H1 (cell line): ENCODE measurements at regions not wholly inside any gene's neighbourhood (a gene's known extent, or its start where the extent isn't known, plus 50 kb on each side); places are given as distances from the start of the nearest gene placed in this dataset.

Source experiments
- CTCF ChIA-PET: fragments of 300-600 bp; sonication (Branson Sonifier 250); formaldehyde crosslinking; loops from one replicate; lab custom pipeline; 2021; ENCODE audit not compliant: partially characterized antibody; lab: Charles Lee
- POLR2A ChIA-PET: fragments of 300-600 bp; sonication (Branson Sonifier 250); formaldehyde crosslinking; loops from one replicate; lab custom pipeline; 2021; ENCODE audit warnings: inconsistent platforms; ENCODE audit not compliant: partially characterized antibody; lab: Charles Lee
- DNase-seq, 2 experiments: peaks; one replicate each; pipeline versions ENCODE4 v3.0.0 to v3.0.0-alpha.2; 2010 to 2022; ENCODE audit warnings: low spot score in 2 of 2, low read depth in 1 of 2, mixed read lengths in 1 of 2
- FAIRE-seq: peaks from 2 replicates; lab custom pipeline; 2011; peaks lifted over from hg19 to GRCh38; lab: Jason Lieb, UNC
- H2AFZ ChIP-seq: 2 replicates; pipeline ENCODE4 v1.8.1; 2012; ENCODE audit warnings: low read length, inconsistent platforms
- H2AK5ac ChIP-seq: 2 replicates; pipeline ENCODE4 v1.6.1; 2013; ENCODE audit warnings: low read depth, low read length
- H2BK120ac ChIP-seq: replicated peaks from 2 replicates; pipeline ENCODE3; 2013; ENCODE audit warnings: low read depth, low read length, inconsistent platforms
- H2BK12ac ChIP-seq: 2 replicates; pipeline ENCODE4 v1.6.1; 2013; ENCODE audit warnings: low read depth, low read length
- H2BK15ac ChIP-seq: 2 replicates; pipeline ENCODE4 v1.6.1; 2013; ENCODE audit warnings: low read length
- H2BK20ac ChIP-seq: 2 replicates; pipeline ENCODE4 v1.6.1; 2013; ENCODE audit warnings: low read length
- H2BK5ac ChIP-seq: 2 replicates; pipeline ENCODE4 v1.6.1; 2013; ENCODE audit warnings: low read depth, low read length
- H3K14ac ChIP-seq: 2 replicates; pipeline ENCODE4 v1.6.1; 2013; ENCODE audit warnings: inconsistent platforms; ENCODE audit not compliant: insufficient read length
- H3K18ac ChIP-seq: 2 replicates; pipeline ENCODE4 v1.6.1; 2013; ENCODE audit warnings: low read length; ENCODE audit errors: extremely low read depth
- H3K23ac ChIP-seq: 2 replicates; pipeline ENCODE4 v1.6.1; 2013; ENCODE audit warnings: inconsistent platforms; ENCODE audit not compliant: insufficient read length
- H3K23me2 ChIP-seq: 2 replicates; pipeline ENCODE4 v1.6.1; 2013; ENCODE audit warnings: low read depth, low read length
- H3K27ac ChIP-seq: 2 replicates; pipeline ENCODE4 v1.6.1; 2011; ENCODE audit warnings: low read depth, low read length, inconsistent platforms
- H3K27me3 ChIP-seq, 4 experiments: replicated peaks in 1 of 4; 1 replicate in 1 of 4; 2 replicates in 3 of 4; pipeline versions ENCODE4 v1.6.1 to v1.8.1; 2011 to 2013; ENCODE audit warnings: low read length in 3 of 4, mild to moderate bottlenecking in 3 of 4, inconsistent platforms in 2 of 4, mixed read lengths in 2 of 4, moderate library complexity in 1 of 4; ENCODE audit not compliant: control insufficient read depth in 3 of 4, insufficient read depth in 3 of 4; ENCODE audit errors: extremely low read depth in 1 of 4
- H3K36me3 ChIP-seq, 4 experiments: 2 replicates each; pipeline versions ENCODE4 v1.6.1 to v1.8.1; 2011 to 2013; ENCODE audit warnings: mild to moderate bottlenecking in 4 of 4, low read length in 3 of 4, moderate library complexity in 2 of 4, control low read depth in 1 of 4, inconsistent platforms in 1 of 4; ENCODE audit not compliant: insufficient read depth in 4 of 4, control insufficient read depth in 2 of 4
- H3K4ac ChIP-seq: replicated peaks from 2 replicates; pipeline ENCODE3; 2013; ENCODE audit warnings: low read length, low read depth, mixed read lengths, inconsistent platforms; ENCODE audit not compliant: insufficient read length
- H3K4me1 ChIP-seq, 4 experiments: replicated peaks in 1 of 4; 1 replicate in 1 of 4; 2 replicates in 3 of 4; pipeline versions ENCODE4 v1.6.1 to v1.8.1; 2011 to 2013; ENCODE audit warnings: low read length in 3 of 4, inconsistent platforms in 2 of 4, mixed read lengths in 1 of 4; ENCODE audit not compliant: insufficient read depth in 4 of 4, control insufficient read depth in 3 of 4
- H3K4me2 ChIP-seq, 2 experiments: 2 replicates each; pipeline versions ENCODE4 v1.6.1 to v1.8.1; 2011 to 2013; ENCODE audit warnings: low read depth in 2 of 2, low read length in 2 of 2, control low read depth in 1 of 2, inconsistent platforms in 1 of 2, mild to moderate bottlenecking in 1 of 2; ENCODE audit not compliant: insufficient read depth in 1 of 2
- H3K4me3 ChIP-seq, 4 experiments: fragments of 200-600, 300-600 bp in 1 of 4; sonication (generic), shearing (Covaris generic), sonication (Bioruptor Twin) in 1 of 4; 2 replicates each; pipeline versions ENCODE4 v1.5.1 to v1.8.1; 2011 to 2016; ENCODE audit warnings: low read length in 4 of 4, low read depth in 3 of 4, control low read depth in 2 of 4, inconsistent platforms in 2 of 4, mild to moderate bottlenecking in 2 of 4, mixed read lengths in 1 of 4, moderate library complexity in 1 of 4; ENCODE audit not compliant: insufficient read depth in 2 of 4; ENCODE audit errors: extremely low read depth in 1 of 4
- H3K56ac ChIP-seq: replicated peaks from 2 replicates; pipeline ENCODE3; 2013; ENCODE audit warnings: low read depth, mild to moderate bottlenecking, mixed read lengths, low read length, inconsistent platforms; ENCODE audit not compliant: insufficient read length
- H3K79me1 ChIP-seq: 2 replicates; pipeline ENCODE4 v1.6.1; 2013; ENCODE audit warnings: low read depth, low read length, control low read depth
- H3K79me2 ChIP-seq, 2 experiments: 2 replicates each; pipeline versions ENCODE4 v1.6.1 to v1.8.1; 2012 to 2013; ENCODE audit warnings: low read length in 2 of 2, mild to moderate bottlenecking in 2 of 2, inconsistent platforms in 1 of 2; ENCODE audit not compliant: insufficient read depth in 2 of 2, control insufficient read depth in 1 of 2
- H3K9ac ChIP-seq, 4 experiments: replicated peaks in 1 of 4; 1 replicate in 1 of 4; 2 replicates in 3 of 4; pipeline versions ENCODE4 v1.6.1 to v1.8.1; 2011 to 2013; ENCODE audit warnings: low read depth in 3 of 4, low read length in 3 of 4, control low read depth in 2 of 4, mild to moderate bottlenecking in 2 of 4, moderate library complexity in 2 of 4, inconsistent platforms in 1 of 4; ENCODE audit errors: extremely low read depth in 1 of 4
- H3K9me3 ChIP-seq, 2 experiments: 2 replicates each; pipeline versions ENCODE4 v1.6.1 to v1.8.1; 2012 to 2013; ENCODE audit warnings: mild to moderate bottlenecking in 2 of 2, moderate library complexity in 2 of 2, control low read depth in 1 of 2, inconsistent platforms in 1 of 2, low read depth in 1 of 2, low read length in 1 of 2, mixed read lengths in 1 of 2; ENCODE audit not compliant: insufficient read depth in 2 of 2
- H4K20me1 ChIP-seq, 2 experiments: replicated peaks in 1 of 2; 2 replicates each; pipeline versions ENCODE3 to v1.8.1; 2011 to 2013; ENCODE audit warnings: inconsistent platforms in 2 of 2, low read length in 2 of 2, mild to moderate bottlenecking in 1 of 2; ENCODE audit not compliant: insufficient read depth in 2 of 2, control insufficient read depth in 1 of 2
- H4K5ac ChIP-seq: 2 replicates; pipeline ENCODE4 v1.6.1; 2013; ENCODE audit warnings: low read length, low read depth, mixed read lengths, inconsistent platforms; ENCODE audit not compliant: insufficient read length
- H4K8ac ChIP-seq: 2 replicates; pipeline ENCODE4 v1.8.0; 2013; ENCODE audit warnings: mild to moderate bottlenecking, moderate library complexity, low read length, inconsistent platforms; ENCODE audit not compliant: insufficient read depth; ENCODE audit errors: extremely low read depth
- H4K91ac ChIP-seq: replicated peaks from 2 replicates; pipeline ENCODE3; 2013; ENCODE audit warnings: low read length, mixed read lengths, inconsistent platforms; ENCODE audit not compliant: insufficient read length
- GABPA ChIP-seq: IDR thresholded peaks from 2 replicates; pipeline ENCODE4 v1.6.1; 2011; ENCODE audit warnings: mild to moderate bottlenecking, low read length, moderate library complexity, borderline replicate concordance; ENCODE audit not compliant: insufficient read depth

GRCh38 chr3:106366352-106366751 is 497.5 kb upstream of the CBLB start:
- ChIA-PET CTCF (interaction anchor here (0.6 kb wide), 1 partner anchor 314 kb away, joined by 3 read pairs; no protein-coding TSS in a partner anchor), POLR2A (no interaction called here)
- no peak overlapping the region for H3K18ac ChIP-seq
- H2BK12ac ChIP-seq = no peak overlapping the region
- no peak overlapping the region for H3K23ac ChIP-seq
- H3K9ac ChIP-seq = no peak overlapping the region
- TF ChIP-seq GABPA = no peak
- no peaks in the 10 kb centered on the region for H3K79me2 ChIP-seq
- no peaks in the 10 kb centered on the region for H3K4me1 ChIP-seq
- H4K91ac ChIP-seq = no peak overlapping the region
- H3K14ac ChIP-seq = no peak overlapping the region
- H2BK15ac ChIP-seq = no peak overlapping the region
- no peaks in the 10 kb centered on the region for H3K27me3 ChIP-seq
- H3K79me1 ChIP-seq = no peaks in the 10 kb centered on the region
- no peak overlapping the region for H2AFZ ChIP-seq
- H3K4me3 ChIP-seq = no peak overlapping the region
- H3K23me2 ChIP-seq = no peaks in the 10 kb centered on the region
- H3K4me2 ChIP-seq = no peak overlapping the region
- H2AK5ac ChIP-seq = no peak overlapping the region
- DNase-seq (no peak), FAIRE-seq (no peak)
- no peak overlapping the region for H3K27ac ChIP-seq
- H3K4ac ChIP-seq = no peak overlapping the region
- H3K36me3 ChIP-seq = no peaks in the 10 kb centered on the region
- H2BK20ac ChIP-seq = no peak overlapping the region
- H4K8ac ChIP-seq = no peak overlapping the region
- no peak overlapping the region for H2BK120ac ChIP-seq
- no peak overlapping the region for H2BK5ac ChIP-seq
- no peak overlapping the region for H4K5ac ChIP-seq
- H4K20me1 ChIP-seq = no peaks in the 10 kb centered on the region
- H3K56ac ChIP-seq = no peak overlapping the region
- no peaks in the 10 kb centered on the region for H3K9me3 ChIP-seq
